SK-N-SH treated with all-trans-retinoic acid at 6 μM for 48 hours (cell line): ENCODE measurements at regions not wholly inside any gene's neighbourhood (a gene's known extent, or its start where the extent isn't known, plus 50 kb on each side); places are given as distances from the start of the nearest gene placed in this dataset.
"Not testable (repeated sequence)": the region's sequence is repeated elsewhere in the genome, so short reads cannot be mapped to it uniquely, and the experiment has no call there.

Experiments used
- ATAC-seq: fragments of 200-7000 bp; cut with Tn5 transposase; 3 replicates; pipeline ENCODE4 v1.9.1; 2020; ENCODE audit warnings: mild to moderate bottlenecking, moderate library complexity
- ARNTL ChIP-seq: fragments of 450-650 bp; formaldehyde crosslinking; IDR thresholded peaks from 2 replicates; pipeline ENCODE4 v1.5.0; 2020; ENCODE audit warnings: low read depth, mild to moderate bottlenecking, moderate library complexity, borderline replicate concordance
- BACH2 ChIP-seq: fragments of 250-450 bp; sonication (Bioruptor Pico); IDR thresholded peaks from 2 replicates; pipeline ENCODE4 v1.9.0; 2021; ENCODE audit warnings: mild to moderate bottlenecking, borderline replicate concordance
- CSDC2 ChIP-seq: fragments of 250-450 bp; sonication (Bioruptor Pico); IDR thresholded peaks from 2 replicates; pipeline ENCODE4 v1.5.0; 2020; ENCODE audit warnings: mild to moderate bottlenecking, moderate library complexity
- ESRRG ChIP-seq: fragments of 250-450 bp; sonication (Bioruptor Pico); IDR thresholded peaks from 2 replicates; pipeline ENCODE4 v1.6.1; 2021; ENCODE audit warnings: mild to moderate bottlenecking
- GLIS3 ChIP-seq: fragments of 250-450 bp; sonication (Bioruptor Pico); IDR thresholded peaks from 2 replicates; pipeline ENCODE4 v1.5.0; 2020; ENCODE audit warnings: mild to moderate bottlenecking, moderate library complexity
- OSR1 ChIP-seq: fragments of 250-450 bp; sonication (Bioruptor Pico); IDR thresholded peaks from 2 replicates; pipeline ENCODE4 v1.8.0; 2022; ENCODE audit warnings: moderate library complexity, mild to moderate bottlenecking, inconsistent platforms
- PPARA ChIP-seq: fragments of 250-450 bp; sonication (Bioruptor Pico); IDR thresholded peaks from 2 replicates; pipeline ENCODE4 v1.5.0; 2020; ENCODE audit warnings: mild to moderate bottlenecking, borderline replicate concordance
- RARB ChIP-seq: fragments of 250-450 bp; sonication (Bioruptor Pico); IDR thresholded peaks from 2 replicates; pipeline ENCODE4 v1.8.0; 2021; ENCODE audit warnings: mild to moderate bottlenecking, moderate library complexity
- SNAI2 ChIP-seq: fragments of 250-450 bp; sonication (Bioruptor Pico); IDR thresholded peaks from 2 replicates; pipeline ENCODE4 v1.5.0; 2020; ENCODE audit warnings: mild to moderate bottlenecking, moderate library complexity
- TCF4 ChIP-seq: fragments of 250-450 bp; sonication (Bioruptor Pico); IDR thresholded peaks from 2 replicates; pipeline ENCODE4 v1.8.0; 2021; ENCODE audit warnings: mild to moderate bottlenecking, moderate library complexity, borderline replicate concordance
- TOX ChIP-seq: fragments of 250-450 bp; sonication (Bioruptor Pico); IDR thresholded peaks from 2 replicates; pipeline ENCODE4 v1.8.0; 2021; ENCODE audit warnings: mild to moderate bottlenecking, moderate library complexity, borderline replicate concordance
- ZC3H10 ChIP-seq: fragments of 250-450 bp; sonication (Bioruptor Pico); IDR thresholded peaks from 2 replicates; pipeline ENCODE4 v1.5.1; 2021; ENCODE audit warnings: mild to moderate bottlenecking, moderate library complexity
- ZFP3 ChIP-seq: fragments of 250-450 bp; sonication (Bioruptor Pico); IDR thresholded peaks from 2 replicates; pipeline ENCODE4 v1.5.0; 2020; ENCODE audit warnings: mild to moderate bottlenecking, moderate library complexity
- ZFP30 ChIP-seq: fragments of 450-650 bp; formaldehyde crosslinking; IDR thresholded peaks from 2 replicates; pipeline ENCODE4 v1.5.0; 2022; ENCODE audit warnings: mild to moderate bottlenecking, moderate library complexity
- ZNF565 ChIP-seq: fragments of 450-650 bp; formaldehyde crosslinking; conservative IDR thresholded peaks from 2 replicates; pipeline ENCODE4 v1.5.0; 2020; ENCODE audit warnings: low read depth, mild to moderate bottlenecking, moderate library complexity
- ZNF70 ChIP-seq: fragments of 450-650 bp; formaldehyde crosslinking; IDR thresholded peaks from 2 replicates; pipeline ENCODE4 v1.5.0; 2020; ENCODE audit warnings: mild to moderate bottlenecking, moderate library complexity
- ZNF8 ChIP-seq: fragments of 450-650 bp; formaldehyde crosslinking; IDR thresholded peaks from 2 replicates; pipeline ENCODE4 v1.5.0; 2020; ENCODE audit warnings: mild to moderate bottlenecking, moderate library complexity
- TF ChIP-seq, protein P1 (sequence below): fragments of 250-450 bp; sonication (Bioruptor Pico); IDR thresholded peaks from 2 replicates; pipeline ENCODE4 v1.8.0; 2021; ENCODE audit warnings: low read depth, mild to moderate bottlenecking, moderate library complexity, borderline replicate concordance
- TF ChIP-seq, protein P2 (sequence below): fragments of 250-450 bp; sonication (Bioruptor Pico); IDR thresholded peaks from 2 replicates; pipeline ENCODE4 v1.8.0; 2020; ENCODE audit warnings: mild to moderate bottlenecking, moderate library complexity, borderline replicate concordance
- TF ChIP-seq, protein P3 (sequence below): fragments of 250-450 bp; sonication (Bioruptor Pico); IDR thresholded peaks from 2 replicates; pipeline ENCODE4 v1.5.1; 2021; ENCODE audit warnings: mild to moderate bottlenecking, moderate library complexity
- TF ChIP-seq, protein P4 (sequence below): fragments of 250-450 bp; sonication (Bioruptor Pico); IDR thresholded peaks from 2 replicates; pipeline ENCODE4 v1.5.0; 2020; ENCODE audit warnings: mild to moderate bottlenecking, moderate library complexity
- TF ChIP-seq, protein P5 (sequence below): fragments of 250-450 bp; sonication (Bioruptor Pico); IDR thresholded peaks from 2 replicates; pipeline ENCODE4 v1.5.1; 2020; ENCODE audit warnings: low read depth, mild to moderate bottlenecking, moderate library complexity

DNA sequence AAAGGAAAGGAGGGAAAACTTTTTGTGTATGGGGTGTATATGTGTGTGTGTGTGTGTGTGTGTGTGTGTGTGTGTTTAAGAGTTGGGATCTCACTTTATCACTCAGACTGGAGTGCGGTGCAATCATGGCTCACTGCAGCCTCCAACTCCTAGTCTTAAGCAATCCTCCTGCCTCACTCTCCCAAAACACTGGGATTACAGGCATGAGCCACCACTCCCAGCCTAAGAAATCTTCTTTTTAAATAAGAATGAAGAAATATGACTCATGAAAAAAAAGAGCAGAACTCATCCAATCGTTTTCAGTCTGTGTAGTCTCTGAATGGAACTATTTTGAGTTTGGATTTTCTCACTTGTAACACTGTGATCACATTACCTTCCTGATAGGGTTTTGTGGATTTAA lies 601.5 kb downstream of the ACTL7B start:
- ATAC-seq: no peak
- TF ChIP-seq ZFP30 (CRISPR knock-in tag) (no peak), SNAI2 (CRISPR knock-in tag) (no peak), RARB (no peak), ESRRG (CRISPR knock-in tag) (no peak), GLIS3 (CRISPR knock-in tag) (no peak), ARNTL (CRISPR knock-in tag) (no peak), ZFP3 (CRISPR knock-in tag) (no peak), CSDC2 (no peak), PPARA (no peak), ZNF70 (CRISPR knock-in tag) (no peak), TCF4 (no peak), TOX (CRISPR knock-in tag) (no peak), ZC3H10 (CRISPR knock-in tag) (no peak)
- TF ChIP-seq, protein P1, sequence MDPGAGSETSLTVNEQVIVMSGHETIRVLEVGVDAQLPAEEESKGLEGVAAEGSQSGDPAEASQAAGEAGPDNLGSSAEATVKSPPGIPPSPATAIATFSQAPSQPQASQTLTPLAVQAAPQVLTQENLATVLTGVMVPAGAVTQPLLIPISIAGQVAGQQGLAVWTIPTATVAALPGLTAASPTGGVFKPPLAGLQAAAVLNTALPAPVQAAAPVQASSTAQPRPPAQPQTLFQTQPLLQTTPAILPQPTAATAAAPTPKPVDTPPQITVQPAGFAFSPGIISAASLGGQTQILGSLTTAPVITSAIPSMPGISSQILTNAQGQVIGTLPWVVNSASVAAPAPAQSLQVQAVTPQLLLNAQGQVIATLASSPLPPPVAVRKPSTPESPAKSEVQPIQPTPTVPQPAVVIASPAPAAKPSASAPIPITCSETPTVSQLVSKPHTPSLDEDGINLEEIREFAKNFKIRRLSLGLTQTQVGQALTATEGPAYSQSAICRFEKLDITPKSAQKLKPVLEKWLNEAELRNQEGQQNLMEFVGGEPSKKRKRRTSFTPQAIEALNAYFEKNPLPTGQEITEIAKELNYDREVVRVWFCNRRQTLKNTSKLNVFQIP: no peak
- TF ChIP-seq, protein P2, sequence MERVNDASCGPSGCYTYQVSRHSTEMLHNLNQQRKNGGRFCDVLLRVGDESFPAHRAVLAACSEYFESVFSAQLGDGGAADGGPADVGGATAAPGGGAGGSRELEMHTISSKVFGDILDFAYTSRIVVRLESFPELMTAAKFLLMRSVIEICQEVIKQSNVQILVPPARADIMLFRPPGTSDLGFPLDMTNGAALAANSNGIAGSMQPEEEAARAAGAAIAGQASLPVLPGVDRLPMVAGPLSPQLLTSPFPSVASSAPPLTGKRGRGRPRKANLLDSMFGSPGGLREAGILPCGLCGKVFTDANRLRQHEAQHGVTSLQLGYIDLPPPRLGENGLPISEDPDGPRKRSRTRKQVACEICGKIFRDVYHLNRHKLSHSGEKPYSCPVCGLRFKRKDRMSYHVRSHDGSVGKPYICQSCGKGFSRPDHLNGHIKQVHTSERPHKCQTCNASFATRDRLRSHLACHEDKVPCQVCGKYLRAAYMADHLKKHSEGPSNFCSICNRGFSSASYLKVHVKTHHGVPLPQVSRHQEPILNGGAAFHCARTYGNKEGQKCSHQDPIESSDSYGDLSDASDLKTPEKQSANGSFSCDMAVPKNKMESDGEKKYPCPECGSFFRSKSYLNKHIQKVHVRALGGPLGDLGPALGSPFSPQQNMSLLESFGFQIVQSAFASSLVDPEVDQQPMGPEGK (CRISPR knock-in tag): no peak

DNA sequence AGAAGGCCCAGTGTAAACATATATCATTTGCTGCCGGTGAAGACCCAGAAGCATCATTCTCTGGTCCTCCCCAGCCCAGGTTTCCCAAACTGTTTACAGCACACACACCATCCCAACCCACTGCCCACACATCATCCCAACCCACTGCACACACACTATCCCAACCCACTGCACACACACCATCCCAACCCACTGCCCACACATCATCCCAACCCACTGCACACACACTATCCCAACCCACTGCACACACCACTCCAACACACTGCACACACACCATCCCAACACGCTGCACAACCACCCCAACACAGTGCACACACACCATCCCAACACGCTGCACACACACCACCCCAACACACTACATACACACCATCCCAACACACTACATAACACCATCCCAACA lies 608.4 kb downstream of the ACTL7B start:
- not testable (repeated sequence) for ATAC-seq

DNA sequence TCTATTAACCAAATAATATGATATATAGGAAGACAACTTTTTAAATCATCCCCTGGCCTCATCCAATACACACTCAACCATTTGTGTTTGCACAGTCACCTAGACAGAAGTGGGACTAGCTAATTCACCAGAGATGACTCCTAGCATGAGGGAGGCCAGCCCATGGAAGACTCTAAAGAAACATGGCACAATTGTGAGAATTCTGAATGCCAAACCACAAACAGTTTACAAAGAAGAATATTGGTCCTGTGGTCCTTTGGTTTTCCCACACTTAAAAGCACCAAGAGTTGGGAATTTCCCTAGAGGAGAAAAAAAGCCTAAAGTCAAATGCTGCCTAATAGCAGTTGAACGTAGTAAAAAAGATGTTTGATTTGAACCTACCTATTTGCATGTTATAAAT lies 609.9 kb downstream of the ACTL7B start:
- no peak for ATAC-seq
- TF ChIP-seq TOX (CRISPR knock-in tag): no peak
- TF ChIP-seq, protein P1: no peak
- TF ChIP-seq RARB: no peak
- no peak for TF ChIP-seq ARNTL (CRISPR knock-in tag)
- TF ChIP-seq PPARA: no peak
- TF ChIP-seq, protein P3, sequence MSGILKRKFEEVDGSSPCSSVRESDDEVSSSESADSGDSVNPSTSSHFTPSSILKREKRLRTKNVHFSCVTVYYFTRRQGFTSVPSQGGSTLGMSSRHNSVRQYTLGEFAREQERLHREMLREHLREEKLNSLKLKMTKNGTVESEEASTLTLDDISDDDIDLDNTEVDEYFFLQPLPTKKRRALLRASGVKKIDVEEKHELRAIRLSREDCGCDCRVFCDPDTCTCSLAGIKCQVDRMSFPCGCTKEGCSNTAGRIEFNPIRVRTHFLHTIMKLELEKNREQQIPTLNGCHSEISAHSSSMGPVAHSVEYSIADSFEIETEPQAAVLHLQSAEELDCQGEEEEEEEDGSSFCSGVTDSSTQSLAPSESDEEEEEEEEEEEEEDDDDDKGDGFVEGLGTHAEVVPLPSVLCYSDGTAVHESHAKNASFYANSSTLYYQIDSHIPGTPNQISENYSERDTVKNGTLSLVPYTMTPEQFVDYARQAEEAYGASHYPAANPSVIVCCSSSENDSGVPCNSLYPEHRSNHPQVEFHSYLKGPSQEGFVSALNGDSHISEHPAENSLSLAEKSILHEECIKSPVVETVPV: no peak
- no peak for TF ChIP-seq OSR1 (CRISPR knock-in tag)
- TF ChIP-seq BACH2 (CRISPR knock-in tag): no peak

DNA sequence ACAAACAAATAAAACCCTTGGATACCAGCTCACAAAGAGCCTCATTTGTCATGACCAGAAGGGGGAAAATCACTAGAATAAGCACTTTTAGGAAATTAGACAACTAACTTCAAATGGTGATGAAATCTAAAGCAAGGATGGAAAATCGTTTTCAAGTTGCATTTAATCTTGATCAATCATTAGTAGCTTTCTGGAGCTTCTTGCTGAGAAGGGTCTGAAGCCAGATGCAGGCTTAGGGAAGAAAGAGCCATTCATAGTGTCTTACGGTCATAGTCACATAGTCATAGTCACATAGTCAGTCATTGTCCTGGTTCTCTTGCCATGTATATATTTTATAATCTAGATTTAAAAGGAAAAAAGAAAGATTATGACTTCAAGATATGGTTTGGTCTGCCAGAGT lies 610.5 kb downstream of the ACTL7B start:
- ATAC-seq: no peak
- TF ChIP-seq, protein P3: no peak
- TF ChIP-seq ZNF8: no peak
- no peak for TF ChIP-seq ZNF70 (CRISPR knock-in tag)
- TF ChIP-seq, protein P1: no peak
- TF ChIP-seq CSDC2: no peak
- TF ChIP-seq PPARA: no peak
- TF ChIP-seq ZFP30 (CRISPR knock-in tag): no peak
- TF ChIP-seq, protein P4, sequence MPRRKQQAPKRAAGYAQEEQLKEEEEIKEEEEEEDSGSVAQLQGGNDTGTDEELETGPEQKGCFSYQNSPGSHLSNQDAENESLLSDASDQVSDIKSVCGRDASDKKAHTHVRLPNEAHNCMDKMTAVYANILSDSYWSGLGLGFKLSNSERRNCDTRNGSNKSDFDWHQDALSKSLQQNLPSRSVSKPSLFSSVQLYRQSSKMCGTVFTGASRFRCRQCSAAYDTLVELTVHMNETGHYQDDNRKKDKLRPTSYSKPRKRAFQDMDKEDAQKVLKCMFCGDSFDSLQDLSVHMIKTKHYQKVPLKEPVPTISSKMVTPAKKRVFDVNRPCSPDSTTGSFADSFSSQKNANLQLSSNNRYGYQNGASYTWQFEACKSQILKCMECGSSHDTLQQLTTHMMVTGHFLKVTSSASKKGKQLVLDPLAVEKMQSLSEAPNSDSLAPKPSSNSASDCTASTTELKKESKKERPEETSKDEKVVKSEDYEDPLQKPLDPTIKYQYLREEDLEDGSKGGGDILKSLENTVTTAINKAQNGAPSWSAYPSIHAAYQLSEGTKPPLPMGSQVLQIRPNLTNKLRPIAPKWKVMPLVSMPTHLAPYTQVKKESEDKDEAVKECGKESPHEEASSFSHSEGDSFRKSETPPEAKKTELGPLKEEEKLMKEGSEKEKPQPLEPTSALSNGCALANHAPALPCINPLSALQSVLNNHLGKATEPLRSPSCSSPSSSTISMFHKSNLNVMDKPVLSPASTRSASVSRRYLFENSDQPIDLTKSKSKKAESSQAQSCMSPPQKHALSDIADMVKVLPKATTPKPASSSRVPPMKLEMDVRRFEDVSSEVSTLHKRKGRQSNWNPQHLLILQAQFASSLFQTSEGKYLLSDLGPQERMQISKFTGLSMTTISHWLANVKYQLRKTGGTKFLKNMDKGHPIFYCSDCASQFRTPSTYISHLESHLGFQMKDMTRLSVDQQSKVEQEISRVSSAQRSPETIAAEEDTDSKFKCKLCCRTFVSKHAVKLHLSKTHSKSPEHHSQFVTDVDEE (CRISPR knock-in tag): no peak
- no peak for TF ChIP-seq ZFP3 (CRISPR knock-in tag)
- no peak for TF ChIP-seq BACH2 (CRISPR knock-in tag)
- no peak for TF ChIP-seq RARB
- no peak for TF ChIP-seq TOX (CRISPR knock-in tag)
- TF ChIP-seq SNAI2 (CRISPR knock-in tag): no peak
- TF ChIP-seq ZNF565 (CRISPR knock-in tag): no peak
- TF ChIP-seq, protein P5, sequence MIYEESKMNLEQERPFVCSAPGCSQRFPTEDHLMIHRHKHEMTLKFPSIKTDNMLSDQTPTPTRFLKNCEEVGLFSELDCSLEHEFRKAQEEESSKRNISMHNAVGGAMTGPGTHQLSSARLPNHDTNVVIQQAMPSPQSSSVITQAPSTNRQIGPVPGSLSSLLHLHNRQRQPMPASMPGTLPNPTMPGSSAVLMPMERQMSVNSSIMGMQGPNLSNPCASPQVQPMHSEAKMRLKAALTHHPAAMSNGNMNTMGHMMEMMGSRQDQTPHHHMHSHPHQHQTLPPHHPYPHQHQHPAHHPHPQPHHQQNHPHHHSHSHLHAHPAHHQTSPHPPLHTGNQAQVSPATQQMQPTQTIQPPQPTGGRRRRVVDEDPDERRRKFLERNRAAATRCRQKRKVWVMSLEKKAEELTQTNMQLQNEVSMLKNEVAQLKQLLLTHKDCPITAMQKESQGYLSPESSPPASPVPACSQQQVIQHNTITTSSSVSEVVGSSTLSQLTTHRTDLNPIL: no peak
